NCI-H446 (cell line): ENCODE measurements at regions not wholly inside any gene's neighbourhood (a gene's known extent, or its start where the extent isn't known, plus 50 kb on each side); places are given as distances from the start of the nearest gene placed in this dataset.

Experiments
- DNase-seq, 2 experiments: peaks; one replicate each; lab custom pipeline; 2025; lab: John Stamatoyannopoulos, UW

DNA sequence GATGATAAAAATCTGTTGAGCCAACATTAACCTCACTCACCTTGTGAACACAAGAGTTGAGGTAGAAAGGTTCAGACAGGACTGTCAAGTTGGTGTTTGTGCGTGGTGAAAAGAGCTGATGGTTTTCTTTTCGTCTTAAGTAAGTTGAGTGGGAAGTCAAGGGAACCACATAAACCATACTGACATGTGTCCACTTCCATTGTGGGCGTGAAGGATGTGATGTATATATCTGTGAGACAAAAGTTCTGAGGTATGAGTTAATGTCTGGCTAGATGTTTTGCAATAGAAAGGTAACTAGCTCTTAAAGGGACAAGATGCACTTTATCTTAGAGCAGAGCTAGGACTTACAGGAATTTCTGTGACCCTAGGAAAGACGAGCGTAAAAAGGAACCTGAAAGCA, 1272.1 kb upstream of the ADGRB3 start:
- no peak for DNase-seq

GRCh38 chr6:67361264-67361663, 1273.8 kb upstream of the ADGRB3 start:
- DNase-seq, result no peak

- DNase-seq, result no peak
Observed at GRCh38 chr6:67358241-67358640, 1276.8 kb upstream of the ADGRB3 start.

DNA sequence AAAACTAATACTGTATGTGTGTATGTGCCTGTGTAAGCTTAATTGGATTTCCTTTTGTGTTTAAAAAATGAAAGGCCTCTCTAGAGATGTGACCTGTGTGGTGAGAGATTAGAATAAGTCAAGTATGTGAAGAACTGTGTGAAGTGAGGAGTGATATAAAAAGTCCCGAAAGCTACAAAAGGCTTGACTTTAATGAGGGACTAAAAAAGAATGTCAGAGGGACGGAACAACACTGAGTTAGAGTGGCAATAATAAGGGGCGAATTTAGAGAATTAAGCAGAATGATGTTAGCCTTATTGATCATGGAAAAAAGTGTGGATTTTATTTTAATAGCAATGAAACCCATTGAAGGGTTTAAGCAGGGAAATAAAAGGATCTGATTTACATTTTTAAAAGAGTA, 1281.2 kb upstream of the ADGRB3 start:
- DNase-seq, result no peak

DNA sequence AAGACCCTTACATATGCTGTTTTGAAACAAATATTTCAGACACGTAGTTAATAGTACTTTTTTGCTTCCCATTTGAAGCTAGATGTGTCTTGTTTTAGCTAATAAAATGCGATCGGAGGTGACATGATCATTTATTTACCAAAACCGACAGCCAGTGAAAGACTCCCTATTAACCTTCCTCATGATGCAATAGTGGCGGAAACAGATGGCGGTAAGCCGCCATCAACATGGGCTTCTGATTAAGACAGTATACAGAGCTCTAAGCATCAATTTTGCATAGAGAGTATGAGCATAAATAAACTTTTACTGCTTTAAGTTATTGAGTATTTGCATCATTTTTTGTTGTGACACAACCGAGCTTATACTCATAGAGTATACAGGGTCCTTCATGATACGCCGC, 1282.4 kb upstream of the ADGRB3 start:
- no peak for DNase-seq

DNA sequence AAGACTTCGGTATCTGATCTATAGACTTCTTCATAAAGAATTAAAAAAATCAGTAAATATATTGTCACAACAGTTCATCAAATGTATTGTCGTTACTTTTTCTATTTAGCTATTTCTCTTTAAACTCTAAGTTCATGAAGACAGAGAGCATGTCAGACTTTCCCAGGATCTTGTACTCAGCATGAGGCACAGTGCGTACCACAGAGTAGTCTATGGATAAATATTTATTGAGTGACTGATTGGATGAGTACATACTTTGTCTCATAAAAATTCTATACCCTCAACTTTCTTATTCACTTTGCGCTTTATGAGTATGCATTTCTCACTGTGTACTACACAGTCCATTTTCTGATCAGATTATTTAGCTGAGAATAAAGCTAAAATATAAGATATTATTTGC, 1284.4 kb upstream of the ADGRB3 start:
- DNase-seq, result no peak

DNA sequence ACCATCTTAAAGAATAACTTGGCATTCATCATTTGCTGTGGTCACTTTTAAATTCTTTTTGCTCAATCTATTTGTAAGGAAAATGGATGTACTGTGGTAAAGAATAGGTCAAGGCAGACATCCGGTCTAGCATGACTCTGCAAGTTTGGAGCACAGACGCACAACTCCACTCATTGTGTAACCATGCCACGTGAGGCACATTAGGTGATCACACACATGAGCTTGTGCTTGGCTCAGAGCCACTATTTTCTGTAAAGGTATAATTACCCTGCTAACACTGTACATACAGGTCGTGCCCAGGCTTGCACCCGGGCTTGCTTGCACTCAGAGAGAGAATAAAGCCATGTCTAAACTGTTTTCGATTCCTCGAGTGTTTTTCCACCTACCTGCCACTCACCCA, 1289.1 kb upstream of the ADGRB3 start:
- DNase-seq, result no peak

GRCh38 chr6:67336014-67336413, 1299.1 kb upstream of the ADGRB3 start:
- no peak for DNase-seq

DNA sequence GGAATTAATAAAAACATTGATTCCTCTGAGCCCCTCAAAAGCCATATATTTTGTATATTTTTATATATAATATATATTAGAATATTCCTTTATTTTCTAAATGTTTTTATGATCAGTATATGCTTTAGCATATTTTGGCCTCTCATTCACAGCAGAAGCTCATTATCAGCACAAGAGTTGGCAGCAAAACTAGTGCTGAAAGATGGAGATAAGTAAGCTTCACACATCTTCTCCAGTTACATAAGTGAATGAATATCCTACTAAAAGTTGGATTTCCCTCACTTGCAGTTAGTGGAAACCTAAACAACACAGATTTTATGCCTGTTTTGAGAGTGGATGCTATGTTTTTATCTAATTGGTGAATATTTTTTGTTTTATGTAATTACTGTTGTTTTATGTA, 1303.8 kb upstream of the ADGRB3 start:
- peak in 1 of 2 experiments; percentile 7 for DNase-seq

DNA sequence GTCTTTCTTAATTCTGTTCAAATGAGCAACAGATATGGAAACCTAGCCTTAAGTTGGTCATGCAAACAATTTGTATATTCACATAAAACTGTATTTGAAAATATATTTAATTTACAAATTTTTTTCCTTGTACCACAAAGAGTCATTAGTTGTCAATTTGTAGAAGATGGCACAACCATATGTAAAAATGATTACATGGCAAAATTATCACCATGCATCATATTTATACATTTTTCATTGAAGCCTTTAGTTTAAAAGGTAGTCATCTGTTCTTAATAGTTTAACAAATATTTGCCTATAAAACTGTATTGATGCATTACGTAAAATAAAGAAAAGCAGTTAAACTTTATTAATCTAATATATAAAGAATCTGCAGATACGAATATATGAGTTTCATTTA, 1306.8 kb upstream of the ADGRB3 start:
- DNase-seq, result no peak

DNA sequence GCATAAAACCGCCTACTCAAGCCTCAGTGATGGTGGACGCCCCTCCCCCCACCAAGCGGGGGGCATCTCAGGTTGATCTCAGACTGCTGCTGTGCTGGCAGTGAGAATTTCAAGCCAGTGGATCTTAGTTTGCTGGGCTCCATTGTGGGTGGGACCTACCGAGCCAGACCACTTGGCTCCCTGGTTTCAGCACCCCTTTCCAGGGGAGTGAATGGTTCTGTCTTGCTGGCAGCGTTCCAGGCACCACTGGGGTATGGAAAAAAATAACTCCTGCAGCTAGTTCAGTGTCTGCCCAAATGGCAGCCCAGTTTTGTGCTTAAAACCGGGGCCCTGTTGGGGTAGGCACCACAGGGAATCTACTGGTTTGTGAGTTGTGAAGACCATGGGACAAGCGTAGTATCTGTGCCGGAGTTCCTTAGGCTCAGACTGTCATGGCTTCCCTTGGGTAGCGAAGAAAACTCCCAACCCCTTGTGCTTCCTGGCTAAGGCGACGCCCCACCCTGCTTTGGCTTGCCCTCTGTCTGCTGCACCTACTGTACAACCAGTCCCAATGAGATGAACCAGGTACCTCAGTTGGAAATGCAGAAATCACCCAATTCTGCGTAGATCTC, 1334.5 kb upstream of the ADGRB3 start:
- DNase-seq, result no peak

- no peak for DNase-seq
Observed at GRCh38 chr6:67292169-67292568, 1342.9 kb upstream of the ADGRB3 start.

GRCh38 chr6:67287566-67287965, 1347.5 kb upstream of the ADGRB3 start:
- DNase-seq, result no peak

DNA sequence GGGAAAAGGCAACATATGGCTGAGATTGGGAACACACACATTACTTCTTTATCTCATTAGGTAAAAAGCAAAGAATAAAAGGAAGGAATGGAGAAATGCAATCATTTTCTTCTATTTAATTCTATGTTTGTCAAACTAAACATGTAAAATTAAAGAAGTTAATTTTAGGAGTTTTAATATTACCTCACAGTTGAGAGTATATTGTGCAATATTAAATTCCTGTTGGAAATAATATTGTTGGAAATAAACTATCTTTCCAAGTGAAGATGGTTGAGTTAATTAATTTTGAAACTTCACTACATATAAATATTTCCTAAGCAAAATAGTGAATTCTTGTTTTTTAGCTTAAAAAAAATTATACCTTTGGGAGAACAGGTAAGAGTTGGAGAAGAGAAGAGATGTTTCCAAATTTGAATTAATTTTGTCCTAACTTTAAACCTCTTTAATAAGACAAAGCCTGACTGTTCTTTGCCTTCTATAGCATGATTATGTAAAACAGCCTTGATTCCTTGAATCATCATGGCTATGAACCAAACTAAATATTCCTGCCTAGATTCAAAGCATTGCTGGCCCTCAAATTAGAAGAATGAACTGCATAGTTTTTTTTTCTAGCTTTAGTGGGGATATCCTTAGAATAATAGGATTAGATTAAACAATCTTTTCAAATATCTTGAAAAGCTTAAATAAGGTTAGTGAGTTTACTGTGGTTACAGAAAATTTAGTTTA, 1349.1 kb upstream of the ADGRB3 start:
- no peak for DNase-seq

GRCh38 chr6:67277312-67277711, 1357.8 kb upstream of the ADGRB3 start:
- no peak for DNase-seq

DNA sequence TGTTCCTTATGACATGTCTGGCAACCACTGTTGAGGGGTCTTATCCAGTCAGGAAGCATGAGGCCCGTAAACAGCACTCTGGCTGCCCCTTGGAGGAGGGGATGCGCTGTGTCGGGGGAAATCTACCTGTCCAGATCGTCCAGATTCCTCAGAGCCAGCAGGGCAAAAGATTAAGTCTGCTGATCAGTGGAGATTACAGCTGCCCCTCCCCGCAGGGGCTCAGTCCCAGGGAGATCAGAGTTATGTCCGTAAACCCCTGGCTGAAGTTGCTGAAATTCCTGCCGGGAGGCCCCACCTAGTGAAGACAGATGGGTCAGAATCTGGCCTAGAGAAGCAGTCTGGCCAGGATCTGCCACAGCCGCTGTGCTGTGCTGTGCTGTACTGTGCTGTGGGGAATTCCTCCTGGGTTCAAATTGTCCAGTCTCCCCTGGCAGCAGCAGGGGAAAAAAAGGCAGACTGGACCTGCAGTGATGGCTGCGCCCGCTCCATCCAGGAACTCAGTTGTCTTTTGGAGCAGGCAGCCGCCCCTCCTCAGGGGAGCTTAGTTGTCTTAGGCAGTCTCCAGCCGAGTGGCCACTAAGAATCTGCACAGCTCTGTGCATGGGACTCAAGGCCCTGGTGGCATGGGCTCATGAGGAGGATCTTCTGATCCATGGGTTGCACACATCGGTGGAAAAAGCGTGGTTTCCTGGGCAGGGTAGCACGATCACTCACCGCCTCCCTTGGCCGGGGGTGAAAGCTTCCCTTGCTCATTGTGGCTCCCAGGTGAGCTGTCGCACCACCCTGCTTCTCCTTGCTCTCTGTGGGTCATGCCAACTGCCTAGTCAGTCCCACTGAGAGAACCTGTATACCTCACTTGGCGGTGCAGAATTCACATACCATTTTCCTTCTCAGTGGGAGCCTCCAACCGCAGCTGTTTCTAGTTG, 1368.8 kb upstream of the ADGRB3 start:
- DNase-seq, result no peak

DNA sequence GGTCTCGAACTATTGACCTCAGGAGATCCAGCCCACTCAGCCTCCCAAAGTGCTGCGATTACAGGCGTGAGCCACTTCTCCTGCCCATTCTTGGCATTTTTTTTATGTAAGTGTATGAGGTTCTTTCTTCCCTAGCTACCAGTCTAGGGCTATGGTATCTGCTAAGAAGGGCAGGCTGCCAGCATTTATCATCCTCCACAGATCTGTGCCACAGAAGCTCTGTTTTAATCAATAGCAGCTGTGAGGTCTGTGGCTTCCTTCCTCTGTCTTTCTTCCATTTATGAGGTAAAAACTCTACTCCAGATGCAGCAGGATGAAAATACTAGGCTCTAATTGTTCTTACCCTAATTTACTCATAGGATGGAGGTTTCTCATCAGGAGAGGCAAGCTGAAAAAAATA, 1382.4 kb upstream of the ADGRB3 start:
- DNase-seq, result no peak

DNA sequence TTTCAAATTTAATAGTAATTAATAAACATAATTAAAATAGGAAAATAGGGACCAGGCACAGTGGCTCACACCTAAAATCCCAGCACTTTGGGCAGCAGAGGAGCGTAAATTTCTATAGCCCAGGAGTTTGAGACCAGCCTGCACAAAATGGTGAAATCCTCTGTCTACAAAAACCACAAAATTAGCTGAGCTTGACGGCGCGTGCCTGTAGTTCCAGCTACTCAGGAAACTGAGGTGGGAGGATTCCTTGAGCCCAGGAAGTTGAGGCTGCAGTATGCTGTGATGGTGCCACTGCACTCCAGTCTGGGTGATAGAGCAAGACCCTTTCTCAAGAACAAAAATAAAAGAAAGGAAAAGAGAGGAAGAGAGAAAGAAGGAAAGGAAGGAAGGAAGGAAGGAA, 1387.0 kb upstream of the ADGRB3 start:
- DNase-seq, result no peak

- no peak for DNase-seq
Observed at GRCh38 chr6:67244037-67244436, 1391.0 kb upstream of the ADGRB3 start.

DNA sequence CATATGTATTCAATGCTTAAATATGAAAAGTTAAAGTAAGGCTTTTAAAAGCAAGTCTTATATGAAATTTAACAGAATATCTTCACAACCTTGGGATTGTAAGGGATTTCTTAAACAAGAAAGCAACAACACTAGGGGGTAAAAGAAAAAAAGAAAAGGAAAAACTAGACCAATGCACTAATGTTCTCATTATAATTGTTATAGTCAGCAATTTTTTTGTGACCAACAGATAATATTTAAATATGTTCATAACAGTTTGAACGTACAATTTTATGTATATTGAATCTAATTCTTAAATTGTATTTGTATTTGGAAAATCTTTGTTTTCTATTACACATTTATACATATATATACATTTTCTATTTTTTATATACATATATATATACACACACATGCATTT, 1397.8 kb upstream of the ADGRB3 start:
- no peak for DNase-seq

- no peak for DNase-seq
Observed at GRCh38 chr6:67231092-67231491, 1404.0 kb upstream of the ADGRB3 start.

GRCh38 chr6:67224989-67225388, 1410.1 kb upstream of the ADGRB3 start:
- no peak for DNase-seq

DNA sequence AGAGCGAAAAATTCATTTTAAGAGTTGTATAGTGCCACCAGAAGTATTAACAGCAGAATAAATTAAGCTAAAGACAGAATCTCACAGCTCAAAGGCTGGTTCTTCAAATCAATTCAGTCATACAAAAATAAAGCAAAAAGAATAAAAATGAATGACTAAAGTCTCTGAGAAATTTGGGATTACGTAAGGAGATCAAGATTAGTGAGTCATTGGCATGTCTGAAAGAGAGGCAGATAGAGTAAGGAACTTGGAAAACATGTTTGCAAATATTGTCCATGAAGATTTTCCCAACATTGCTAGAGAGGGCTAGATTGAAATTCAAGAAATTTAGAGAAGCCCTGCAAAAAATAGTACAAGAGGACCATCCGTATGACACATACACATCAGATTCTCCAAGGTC, 1413.9 kb upstream of the ADGRB3 start:
- DNase-seq, result no peak
